ENCODE measurements at regions not wholly inside any gene's neighbourhood (a gene's known extent, or its start where the extent isn't known, plus 50 kb on each side); places are given as distances from the start of the nearest gene placed in this dataset.

DNA sequence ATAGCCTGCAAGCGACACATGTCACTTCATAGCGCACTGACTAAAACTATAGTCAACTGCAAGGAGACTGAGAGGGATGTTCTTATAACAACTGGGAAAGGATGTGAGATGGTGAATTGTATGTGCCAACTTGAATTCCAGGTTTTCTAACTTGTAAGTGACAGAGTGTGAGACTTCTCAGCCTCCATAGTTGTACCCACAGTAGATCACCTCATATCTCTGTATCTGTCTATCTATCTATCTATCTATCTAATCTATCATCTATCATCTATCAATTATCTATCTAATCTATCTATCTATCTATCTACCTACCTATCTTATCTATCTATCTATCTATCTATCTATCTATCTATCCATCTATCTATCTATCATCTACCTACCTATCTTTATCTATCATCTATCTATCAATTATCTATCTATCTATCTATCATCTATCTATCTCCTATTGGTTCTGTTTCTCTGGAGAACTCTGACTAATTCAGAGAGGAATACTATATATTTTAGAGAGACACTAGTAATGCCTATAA, 162.3 kb downstream of the CTH start:
- no peak for DNase-seq
- Mint-ChIP-seq H3K4me1 (ENCODE audit: low read depth, unreplicated experiment) (no peaks in the 10 kb centered on the region), H3K4me3 (ENCODE audit: low read depth, unreplicated experiment) (no peak overlapping the region), H3K36me3 (ENCODE audit: insufficient read depth, unreplicated experiment) (no peaks in the 10 kb centered on the region), H3K9me3 (ENCODE audit: low read depth, unreplicated experiment) (no peaks in the 10 kb centered on the region), H3K27ac (ENCODE audit: unreplicated experiment) (no peak overlapping the region), H3K27me3 (ENCODE audit: unreplicated experiment) (no peaks in the 10 kb centered on the region)
- CTCF ChIA-PET, result no interaction called here
- no TSS peak for BruUV-seq (replicated peaks)
- intact Hi-C loops (cut with micrococcal nuclease; ENCODE audit: unreplicated experiment), result no loop called here
- no peak for TF ChIP-seq CTCF (IDR thresholded peaks at IDR 0.05; ENCODE audit: unreplicated experiment)

DNA sequence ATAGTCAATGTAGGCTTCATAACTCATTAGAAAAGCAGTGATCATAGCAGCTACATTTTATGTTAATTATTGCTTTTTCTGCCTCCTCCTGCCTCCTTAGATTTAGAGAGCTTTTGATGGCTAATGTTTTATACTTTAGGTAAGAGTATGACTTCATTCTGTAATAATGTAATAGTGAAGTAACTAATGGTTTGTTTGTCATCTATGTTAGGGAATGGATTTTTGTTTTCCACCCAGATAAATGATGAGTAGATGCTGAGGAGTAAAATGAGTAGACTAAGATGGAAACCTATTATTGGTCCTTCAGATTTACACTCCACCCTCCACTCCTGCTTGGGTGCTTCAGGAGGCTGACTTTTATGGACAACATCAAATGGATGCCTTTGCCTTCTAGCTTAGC, 170.6 kb downstream of the CTH start:
- no TSS peak for BruUV-seq (replicated peaks)
- intact Hi-C loops (cut with micrococcal nuclease; ENCODE audit: unreplicated experiment), result no loop called here
- Mint-ChIP-seq H3K27me3 (ENCODE audit: unreplicated experiment) (no peaks in the 10 kb centered on the region), H3K36me3 (ENCODE audit: insufficient read depth, unreplicated experiment) (no peaks in the 10 kb centered on the region), H3K9me3 (ENCODE audit: low read depth, unreplicated experiment) (peaks cover 2% of the 10 kb centered on the region), H3K27ac (ENCODE audit: unreplicated experiment) (no peak overlapping the region), H3K4me1 (ENCODE audit: low read depth, unreplicated experiment) (no peaks in the 10 kb centered on the region), H3K4me3 (ENCODE audit: low read depth, unreplicated experiment) (no peak overlapping the region)
- no peak for DNase-seq
- no peak for TF ChIP-seq CTCF (IDR thresholded peaks at IDR 0.05; ENCODE audit: unreplicated experiment)
- CTCF ChIA-PET, result no interaction called here

DNA sequence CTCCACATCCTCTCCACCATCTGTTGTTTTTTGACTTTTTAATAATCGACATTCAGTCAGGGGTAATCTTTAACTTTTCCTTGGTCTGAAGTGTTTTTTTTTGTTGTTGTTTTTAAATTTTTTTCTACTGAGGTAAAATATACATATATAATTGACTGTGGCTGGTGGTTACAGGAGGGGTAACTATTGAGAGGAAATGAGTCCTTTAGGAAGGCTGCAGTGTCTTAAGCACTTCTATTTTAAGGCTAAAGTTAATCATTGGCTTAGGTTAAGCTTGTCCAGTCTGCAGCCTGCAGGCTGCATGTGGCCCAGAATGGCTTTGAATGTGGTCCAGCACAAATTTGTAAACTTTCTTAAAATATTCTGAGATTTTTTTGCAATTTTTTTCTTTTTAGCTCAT, 172.5 kb downstream of the CTH start:
- BruUV-seq (replicated peaks), result no TSS peak
- Mint-ChIP-seq H3K9me3 (ENCODE audit: low read depth, unreplicated experiment) (peaks cover 2% of the 10 kb centered on the region), H3K27ac (ENCODE audit: unreplicated experiment) (no peak overlapping the region), H3K27me3 (ENCODE audit: unreplicated experiment) (peaks cover 1% of the 10 kb centered on the region), H3K36me3 (ENCODE audit: insufficient read depth, unreplicated experiment) (no peaks in the 10 kb centered on the region), H3K4me3 (ENCODE audit: low read depth, unreplicated experiment) (no peak overlapping the region), H3K4me1 (ENCODE audit: low read depth, unreplicated experiment) (no peaks in the 10 kb centered on the region)
- intact Hi-C loops (cut with micrococcal nuclease; ENCODE audit: unreplicated experiment), result no loop called here
- no peak for TF ChIP-seq CTCF (IDR thresholded peaks at IDR 0.05; ENCODE audit: unreplicated experiment)
- DNase-seq, result no peak
- CTCF ChIA-PET, result interaction anchor here (0.7 kb wide), 2 partner anchors 56 to 314 kb away, joined by 3 to 4 read pairs; no protein-coding TSS in a partner anchor

DNA sequence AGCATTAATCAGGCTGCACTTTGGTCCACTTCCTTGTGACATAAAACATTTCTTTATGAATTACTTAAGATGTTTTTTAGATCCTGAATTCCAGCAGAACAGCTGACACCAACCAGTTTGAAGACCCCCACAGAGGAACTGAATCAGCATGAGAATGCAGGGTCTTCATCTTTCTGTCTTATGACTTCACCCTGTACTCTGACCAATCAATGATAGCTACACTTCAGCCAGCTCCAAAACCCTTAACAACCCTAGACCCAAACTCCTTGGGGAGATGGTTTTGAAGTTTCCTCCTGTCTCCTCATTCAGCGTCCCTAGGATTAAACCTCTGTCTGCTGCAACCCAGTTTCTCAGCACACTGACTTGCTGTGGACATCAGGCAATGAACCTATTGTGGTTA, 175.0 kb downstream of the CTH start:
- Mint-ChIP-seq H3K36me3 (ENCODE audit: insufficient read depth, unreplicated experiment) (no peaks in the 10 kb centered on the region), H3K4me3 (ENCODE audit: low read depth, unreplicated experiment) (no peak overlapping the region), H3K4me1 (ENCODE audit: low read depth, unreplicated experiment) (no peaks in the 10 kb centered on the region), H3K27ac (ENCODE audit: unreplicated experiment) (no peak overlapping the region), H3K9me3 (ENCODE audit: low read depth, unreplicated experiment) (peaks cover 4% of the 10 kb centered on the region), H3K27me3 (ENCODE audit: unreplicated experiment) (peaks cover 23% of the 10 kb centered on the region)
- BruUV-seq (replicated peaks), result no TSS peak
- no peak for TF ChIP-seq CTCF (IDR thresholded peaks at IDR 0.05; ENCODE audit: unreplicated experiment)
- CTCF ChIA-PET, result interaction anchor here (0.6 kb wide), 1 partner anchor 395 kb away, joined by 4 read pairs; no protein-coding TSS in a partner anchor
- intact Hi-C loops (cut with micrococcal nuclease; ENCODE audit: unreplicated experiment), result no loop called here
- DNase-seq, result no peak

Data from Calu3 (cell line).